ENCODE measurements at regions not wholly inside any gene's neighbourhood (a gene's known extent, or its start where the extent isn't known, plus 50 kb on each side); places are given as distances from the start of the nearest gene placed in this dataset.

DNA sequence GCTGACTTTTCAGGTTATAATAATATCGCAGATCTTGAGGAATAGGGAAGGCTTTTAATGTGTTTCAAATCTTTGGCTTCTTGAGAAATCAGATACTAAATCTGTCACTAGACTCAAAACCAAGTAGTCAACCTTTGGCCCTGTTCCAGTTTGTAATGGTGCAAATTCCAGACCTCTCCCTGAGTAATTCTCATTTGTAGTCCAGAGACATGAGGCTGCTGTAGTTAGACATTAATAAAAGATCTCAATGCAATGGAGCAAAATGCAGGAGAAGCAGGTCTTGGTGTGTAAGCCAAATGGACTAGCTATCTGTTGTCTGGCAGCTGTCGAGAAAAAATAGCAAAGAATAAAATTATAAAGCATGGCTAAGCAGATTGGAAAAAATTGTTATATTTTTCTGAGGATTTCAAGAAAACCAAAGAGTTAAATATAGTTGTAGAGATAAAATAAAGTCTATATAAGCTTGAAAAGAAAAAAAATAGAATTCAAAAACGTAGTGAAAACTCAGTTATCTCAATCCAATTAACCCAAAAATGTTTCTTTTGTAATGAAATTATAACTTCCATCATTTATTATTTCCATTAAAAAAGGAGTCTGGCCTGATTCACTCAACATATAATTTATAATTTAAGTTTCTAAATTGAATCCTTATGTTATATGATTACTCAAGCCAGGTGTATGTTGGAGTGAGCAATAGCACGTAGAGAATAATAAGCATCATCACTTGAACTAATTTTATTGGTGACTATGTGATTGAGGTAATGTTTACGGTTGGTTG, 161.5 kb upstream of the ADGRB3 start:
- peaks cover 26% of the 10 kb centered on the region for H3K4me1 ChIP-seq (ENCODE audit: insufficient read depth, low read length)

DNA sequence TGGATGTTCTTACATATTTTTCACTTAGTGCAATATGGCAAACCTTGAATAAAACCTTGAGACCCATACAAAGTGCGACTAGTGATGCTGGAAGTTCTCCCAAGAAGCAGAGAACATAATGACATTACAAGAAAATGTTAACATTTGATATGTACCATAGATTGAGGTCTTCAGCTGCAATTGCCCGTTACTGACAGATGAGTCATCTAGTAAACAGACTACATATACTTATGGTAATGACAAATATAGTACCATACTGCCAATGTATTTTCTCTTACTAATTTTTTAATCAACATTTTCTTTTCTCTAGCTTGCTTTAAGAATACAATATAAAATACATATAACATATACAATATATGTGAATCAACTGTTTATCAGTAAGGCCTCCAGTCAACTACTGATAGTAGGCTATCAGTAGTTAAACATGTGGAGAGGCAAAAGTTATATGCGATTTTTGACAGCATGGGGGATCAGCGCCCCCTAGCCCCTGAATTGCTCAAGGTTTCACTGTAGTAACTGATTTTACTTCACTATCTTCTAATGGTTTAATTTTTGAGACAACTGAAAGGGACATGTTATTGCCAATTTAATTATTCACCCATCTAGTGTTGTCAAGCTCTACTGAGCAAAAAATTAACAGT, 166.7 kb upstream of the ADGRB3 start:
- Histone ChIP-seq H3K36me3 (ENCODE audit: insufficient read depth, low read length) (no peaks in the 10 kb centered on the region), H2AFZ (ENCODE audit: low read depth, low read length) (no peak overlapping the region), H3K9me3 (ENCODE audit: low read length) (no peaks in the 10 kb centered on the region), H3K4me1 (ENCODE audit: insufficient read depth, low read length) (peaks cover 12% of the 10 kb centered on the region), H3K27me3 (ENCODE audit: insufficient read depth, low read length) (no peaks in the 10 kb centered on the region), H3K4me3 (ENCODE audit: low read length) (no peak overlapping the region)

More for the DNA sequence above, 161.5 kb upstream of the ADGRB3 start:
- Histone ChIP-seq H3K36me3 (ENCODE audit: insufficient read depth, low read length) (no peaks in the 10 kb centered on the region), H2AFZ (ENCODE audit: low read depth, low read length) (no peak overlapping the region), H3K27me3 (ENCODE audit: insufficient read depth, low read length) (no peaks in the 10 kb centered on the region), H3K9me3 (ENCODE audit: low read length) (no peaks in the 10 kb centered on the region), H3K4me3 (ENCODE audit: low read length) (no peak overlapping the region)

DNA sequence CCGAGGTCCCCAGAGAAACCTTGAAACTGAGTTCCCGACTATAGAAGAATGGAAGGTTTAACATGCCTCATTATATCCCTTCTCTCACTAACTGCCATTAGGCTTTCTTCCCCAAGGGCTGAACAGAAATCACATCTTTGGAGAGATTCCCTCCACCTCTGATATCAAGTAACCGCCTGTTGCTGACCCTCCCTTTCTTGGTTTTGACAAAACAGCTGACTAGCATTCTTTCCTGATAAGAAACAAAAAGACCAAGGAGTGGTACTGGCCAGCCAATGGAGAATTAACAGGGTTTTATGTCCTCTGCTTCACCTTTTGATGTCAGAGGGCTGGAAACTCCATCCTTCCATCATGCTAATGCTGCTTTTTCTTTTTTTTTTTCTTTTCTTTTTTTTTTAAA, 176.6 kb upstream of the ADGRB3 start:
- H2AFZ ChIP-seq (ENCODE audit: low read depth, low read length): no peak overlapping the region

DNA sequence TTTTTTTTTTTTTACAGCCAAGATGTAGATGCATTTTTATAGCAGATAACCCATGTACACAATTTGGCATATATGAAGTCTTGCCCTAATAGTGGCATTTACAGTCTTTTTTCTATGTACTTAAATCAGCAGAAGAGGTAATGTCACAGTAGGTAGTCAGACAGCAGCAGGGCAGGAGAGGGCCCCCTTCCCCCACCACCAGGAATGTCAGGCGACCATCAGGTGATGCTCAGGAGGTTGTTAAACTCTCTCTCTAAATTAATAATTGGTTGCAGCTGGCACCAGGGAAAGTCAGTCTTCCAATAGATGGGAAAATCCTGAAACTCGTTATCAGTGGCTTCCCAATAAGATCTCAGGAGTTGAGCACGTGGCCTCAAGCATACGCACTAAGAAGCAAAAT, 188.0 kb upstream of the ADGRB3 start:
- Histone ChIP-seq H3K4me3 (ENCODE audit: low read length) (no peak overlapping the region), H3K27me3 (ENCODE audit: insufficient read depth, low read length) (no peaks in the 10 kb centered on the region), H3K36me3 (ENCODE audit: insufficient read depth, low read length) (no peaks in the 10 kb centered on the region), H3K9me3 (ENCODE audit: low read length) (no peaks in the 10 kb centered on the region), H2AFZ (ENCODE audit: low read depth, low read length) (no peak overlapping the region), H3K4me1 (ENCODE audit: insufficient read depth, low read length) (no peaks in the 10 kb centered on the region)

More for the DNA sequence above, 176.6 kb upstream of the ADGRB3 start:
- no peaks in the 10 kb centered on the region for H3K36me3 ChIP-seq (ENCODE audit: insufficient read depth, low read length)
- no peak overlapping the region for H3K4me3 ChIP-seq (ENCODE audit: low read length)
- H3K4me1 ChIP-seq (ENCODE audit: insufficient read depth, low read length): no peaks in the 10 kb centered on the region
- H3K9me3 ChIP-seq (ENCODE audit: low read length): peaks cover 2% of the 10 kb centered on the region
- no peaks in the 10 kb centered on the region for H3K27me3 ChIP-seq (ENCODE audit: insufficient read depth, low read length)

DNA sequence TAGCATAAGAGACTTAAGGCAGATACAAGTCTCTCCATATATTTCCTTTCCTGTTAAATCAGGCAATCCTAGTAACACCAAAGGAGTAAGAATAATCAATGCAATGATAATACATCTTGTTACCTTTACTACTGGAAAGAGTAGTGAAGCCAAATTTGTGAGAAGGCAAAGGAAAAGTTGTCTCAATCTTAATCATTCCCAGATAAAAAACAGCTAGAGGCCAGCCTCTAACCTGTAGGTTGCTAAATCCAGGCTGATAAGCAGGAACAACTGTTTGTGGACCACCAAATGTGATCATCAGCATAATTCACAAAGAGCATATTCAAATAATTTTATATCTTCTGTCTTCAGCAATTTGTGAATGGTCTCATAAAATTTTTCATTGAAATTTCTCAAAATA, 189.2 kb upstream of the ADGRB3 start:
- Histone ChIP-seq H3K4me1 (ENCODE audit: insufficient read depth, low read length) (no peaks in the 10 kb centered on the region), H3K36me3 (ENCODE audit: insufficient read depth, low read length) (no peaks in the 10 kb centered on the region), H2AFZ (ENCODE audit: low read depth, low read length) (no peak overlapping the region), H3K27me3 (ENCODE audit: insufficient read depth, low read length) (no peaks in the 10 kb centered on the region), H3K9me3 (ENCODE audit: low read length) (no peaks in the 10 kb centered on the region), H3K4me3 (ENCODE audit: low read length) (no peak overlapping the region)

DNA sequence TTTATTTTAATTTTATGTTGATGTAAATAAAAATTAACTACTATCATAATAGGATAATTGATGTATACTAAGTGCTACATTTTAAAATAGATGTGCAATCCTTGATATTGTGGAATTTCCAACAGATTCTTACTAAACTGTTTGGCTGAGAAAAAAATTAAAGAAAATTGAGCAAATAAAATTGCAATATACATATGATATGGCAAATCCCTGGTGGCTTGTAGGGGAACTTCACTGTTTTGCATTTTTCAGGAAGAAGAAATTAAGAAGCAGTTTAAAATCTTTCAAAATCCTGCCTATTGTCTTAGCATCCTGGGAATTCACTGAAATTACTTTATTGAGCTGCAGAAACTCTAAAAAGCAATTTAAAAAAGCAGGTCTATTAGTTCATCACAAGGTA, 191.4 kb upstream of the ADGRB3 start:
- no peaks in the 10 kb centered on the region for H3K27me3 ChIP-seq (ENCODE audit: insufficient read depth, low read length)
- H3K4me1 ChIP-seq (ENCODE audit: insufficient read depth, low read length): no peaks in the 10 kb centered on the region
- no peaks in the 10 kb centered on the region for H3K9me3 ChIP-seq (ENCODE audit: low read length)
- no peaks in the 10 kb centered on the region for H3K36me3 ChIP-seq (ENCODE audit: insufficient read depth, low read length)
- H2AFZ ChIP-seq (ENCODE audit: low read depth, low read length): no peak overlapping the region
- no peak overlapping the region for H3K4me3 ChIP-seq (ENCODE audit: low read length)

DNA sequence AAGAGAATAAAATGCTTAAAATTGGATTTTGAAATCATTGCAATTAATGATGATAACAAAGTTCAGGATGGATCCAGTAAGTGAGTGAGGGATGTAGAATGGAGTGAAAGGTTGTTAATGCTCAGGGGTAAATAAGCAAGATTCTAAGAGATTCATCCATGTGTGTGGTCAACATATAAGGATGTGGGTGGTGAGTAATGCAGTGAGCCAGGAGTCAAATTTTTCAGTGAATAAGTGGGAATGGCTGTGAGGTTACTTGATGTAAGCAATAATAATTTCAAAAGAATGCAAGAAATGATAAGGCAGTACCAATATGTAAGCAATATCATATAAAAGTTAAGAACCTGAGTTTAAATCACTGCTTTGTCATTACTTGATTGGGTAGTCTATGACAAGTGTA, 207.5 kb upstream of the ADGRB3 start:
- no peak overlapping the region for H2AFZ ChIP-seq (ENCODE audit: low read depth, low read length)
- H3K36me3 ChIP-seq (ENCODE audit: insufficient read depth, low read length): no peaks in the 10 kb centered on the region
- no peak overlapping the region for H3K4me3 ChIP-seq (ENCODE audit: low read length)
- no peaks in the 10 kb centered on the region for H3K27me3 ChIP-seq (ENCODE audit: insufficient read depth, low read length)
- no peaks in the 10 kb centered on the region for H3K9me3 ChIP-seq (ENCODE audit: low read length)
- H3K4me1 ChIP-seq (ENCODE audit: insufficient read depth, low read length): no peaks in the 10 kb centered on the region

DNA sequence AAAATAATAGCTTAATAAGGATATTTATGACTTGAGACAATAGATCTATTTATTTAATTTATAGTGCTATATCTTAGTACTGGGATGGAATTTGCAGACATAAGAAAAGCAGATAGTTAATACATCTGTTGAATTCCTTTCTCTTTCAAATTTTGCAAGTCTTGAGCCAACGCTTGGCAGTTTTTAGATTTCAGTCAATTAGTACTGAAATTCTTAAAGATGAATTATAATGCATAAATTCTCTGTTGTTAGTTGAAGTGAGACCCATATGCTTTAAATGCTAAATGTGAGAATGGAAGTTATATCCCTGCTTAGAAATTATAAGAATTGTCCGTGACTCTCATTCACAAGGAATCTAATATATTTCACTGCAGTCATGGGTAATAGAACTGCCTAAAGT, 225.1 kb upstream of the ADGRB3 start:
- H2AFZ ChIP-seq (ENCODE audit: low read depth, low read length): no peak overlapping the region
- no peaks in the 10 kb centered on the region for H3K27me3 ChIP-seq (ENCODE audit: insufficient read depth, low read length)
- no peak overlapping the region for H3K4me3 ChIP-seq (ENCODE audit: low read length)
- no peaks in the 10 kb centered on the region for H3K9me3 ChIP-seq (ENCODE audit: low read length)
- no peaks in the 10 kb centered on the region for H3K4me1 ChIP-seq (ENCODE audit: insufficient read depth, low read length)
- no peaks in the 10 kb centered on the region for H3K36me3 ChIP-seq (ENCODE audit: insufficient read depth, low read length)

DNA sequence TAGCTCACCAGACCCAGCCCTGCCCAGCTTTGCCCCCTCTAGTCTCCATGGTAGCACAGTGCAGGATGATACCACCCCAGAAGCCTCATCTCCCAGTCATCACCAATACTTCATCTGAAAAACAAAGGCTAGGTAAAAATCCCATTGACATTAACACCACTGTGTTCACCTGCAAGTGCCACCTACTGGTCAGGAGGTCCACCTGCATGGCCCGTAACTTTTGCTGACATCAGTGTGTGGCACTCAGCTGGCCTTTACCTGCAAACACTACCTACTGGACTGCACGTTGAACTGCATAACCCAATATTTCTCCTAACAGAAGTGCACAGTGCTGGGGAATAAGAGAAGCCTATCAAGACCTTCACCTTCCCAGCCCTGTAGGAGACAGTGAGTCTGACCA, 234.7 kb upstream of the ADGRB3 start:
- Histone ChIP-seq H3K9me3 (ENCODE audit: low read length) (no peaks in the 10 kb centered on the region), H3K27me3 (ENCODE audit: insufficient read depth, low read length) (no peaks in the 10 kb centered on the region), H3K4me3 (ENCODE audit: low read length) (no peak overlapping the region), H3K4me1 (ENCODE audit: insufficient read depth, low read length) (no peaks in the 10 kb centered on the region), H3K36me3 (ENCODE audit: insufficient read depth, low read length) (no peaks in the 10 kb centered on the region), H2AFZ (ENCODE audit: low read depth, low read length) (no peak overlapping the region)

DNA sequence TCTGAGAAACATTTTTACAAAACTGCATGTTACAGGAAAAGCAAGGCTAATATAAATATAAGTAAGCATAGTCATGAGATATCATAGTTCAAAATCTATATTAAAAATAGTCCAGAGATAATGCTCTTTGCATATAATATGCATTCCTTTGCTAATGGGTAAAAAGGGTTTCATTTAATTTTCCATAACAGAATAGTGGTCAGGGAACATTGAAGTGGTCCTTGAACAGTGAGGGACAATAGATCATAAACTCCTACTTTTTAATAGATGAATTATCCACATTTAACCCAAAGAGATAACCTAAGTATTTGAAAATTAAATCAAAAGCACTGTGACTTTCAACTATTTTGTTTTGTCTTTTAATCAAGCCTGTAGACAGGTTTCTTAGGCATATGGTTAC, 243.1 kb upstream of the ADGRB3 start:
- Histone ChIP-seq H3K36me3 (ENCODE audit: insufficient read depth, low read length) (no peaks in the 10 kb centered on the region), H2AFZ (ENCODE audit: low read depth, low read length) (no peak overlapping the region), H3K4me1 (ENCODE audit: insufficient read depth, low read length) (no peaks in the 10 kb centered on the region), H3K27me3 (ENCODE audit: insufficient read depth, low read length) (peaks cover 2% of the 10 kb centered on the region), H3K4me3 (ENCODE audit: low read length) (no peak overlapping the region), H3K9me3 (ENCODE audit: low read length) (no peaks in the 10 kb centered on the region)

DNA sequence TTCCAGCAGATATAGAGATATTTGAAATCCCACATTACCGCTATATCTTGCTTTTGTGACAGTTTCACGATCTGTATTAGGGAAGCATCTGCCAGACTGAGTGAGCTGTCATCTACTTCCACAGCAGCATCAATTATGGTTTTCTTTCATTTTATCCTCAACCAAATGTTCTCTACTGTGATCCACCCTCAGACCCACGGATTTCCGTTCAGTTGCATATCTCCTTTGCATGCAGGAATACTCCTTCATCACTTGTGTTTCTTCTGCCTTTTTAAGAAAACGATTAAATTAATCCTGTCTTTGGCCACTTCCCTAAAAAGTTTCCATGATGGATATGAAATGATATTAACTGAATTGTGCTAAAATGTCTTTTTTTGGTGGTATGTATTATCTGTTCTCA, 262.1 kb upstream of the ADGRB3 start:
- Histone ChIP-seq H2AFZ (ENCODE audit: low read depth, low read length) (no peak overlapping the region), H3K27me3 (ENCODE audit: insufficient read depth, low read length) (no peaks in the 10 kb centered on the region), H3K4me1 (ENCODE audit: insufficient read depth, low read length) (no peaks in the 10 kb centered on the region), H3K9me3 (ENCODE audit: low read length) (no peaks in the 10 kb centered on the region), H3K4me3 (ENCODE audit: low read length) (no peak overlapping the region), H3K36me3 (ENCODE audit: insufficient read depth, low read length) (no peaks in the 10 kb centered on the region)

DNA sequence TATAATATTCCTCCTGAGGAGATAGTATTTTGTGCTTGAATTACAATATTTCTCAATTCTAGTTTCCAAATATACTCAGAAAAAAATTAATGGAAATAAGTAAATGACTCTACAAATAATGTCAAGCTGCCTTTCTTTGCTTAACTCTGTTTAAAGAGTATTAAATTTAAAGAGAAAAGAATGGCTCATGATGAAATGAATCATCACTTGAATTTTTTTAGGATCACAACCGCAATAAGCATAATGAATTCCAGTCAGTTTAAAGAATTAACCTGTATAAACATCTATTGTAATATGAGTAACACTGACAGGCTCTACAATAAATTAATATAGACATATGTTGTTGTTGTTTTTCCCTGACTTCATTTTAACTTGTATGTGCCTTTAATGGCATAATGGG, 266.2 kb upstream of the ADGRB3 start:
- Histone ChIP-seq H3K27me3 (ENCODE audit: insufficient read depth, low read length) (no peaks in the 10 kb centered on the region), H3K4me3 (ENCODE audit: low read length) (no peak overlapping the region), H3K4me1 (ENCODE audit: insufficient read depth, low read length) (no peaks in the 10 kb centered on the region), H2AFZ (ENCODE audit: low read depth, low read length) (no peak overlapping the region), H3K36me3 (ENCODE audit: insufficient read depth, low read length) (no peaks in the 10 kb centered on the region), H3K9me3 (ENCODE audit: low read length) (no peaks in the 10 kb centered on the region)

DNA sequence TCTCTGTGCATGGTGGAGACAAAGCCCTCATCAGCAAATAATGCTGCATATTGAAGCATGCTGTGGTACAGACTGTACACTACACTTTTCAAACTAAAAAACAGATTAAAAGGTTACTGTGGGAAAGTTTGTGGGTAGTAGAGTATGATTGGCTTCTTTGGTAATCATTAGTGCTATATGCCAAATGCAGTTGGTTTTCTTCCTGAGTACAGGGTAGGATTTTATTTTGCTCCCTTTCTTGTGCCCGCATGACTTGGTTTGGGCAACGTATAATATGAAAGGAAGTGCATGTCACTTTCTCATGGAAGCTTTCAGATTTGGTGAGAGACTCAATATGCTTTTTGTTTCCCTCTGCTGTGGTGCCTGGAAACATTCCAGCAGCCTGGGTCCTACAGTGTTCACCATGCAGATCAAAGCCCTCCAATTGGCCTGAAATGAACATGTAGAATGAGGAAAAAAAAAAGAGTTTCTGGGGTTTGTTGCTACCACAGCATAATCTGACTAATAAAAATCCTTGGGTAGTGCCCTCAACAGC, 270.7 kb upstream of the ADGRB3 start:
- H3K4me1 ChIP-seq (ENCODE audit: insufficient read depth, low read length): no peaks in the 10 kb centered on the region
- H3K36me3 ChIP-seq (ENCODE audit: insufficient read depth, low read length): no peaks in the 10 kb centered on the region
- H3K27me3 ChIP-seq (ENCODE audit: insufficient read depth, low read length): no peaks in the 10 kb centered on the region
- no peak overlapping the region for H2AFZ ChIP-seq (ENCODE audit: low read depth, low read length)
- H3K4me3 ChIP-seq (ENCODE audit: low read length): no peak overlapping the region
- no peaks in the 10 kb centered on the region for H3K9me3 ChIP-seq (ENCODE audit: low read length)
